ENCODE measurements at regions not wholly inside any gene's neighbourhood (a gene's known extent, or its start where the extent isn't known, plus 50 kb on each side); places are given as distances from the start of the nearest gene placed in this dataset.
"Not testable (repeated sequence)": the region's sequence is repeated elsewhere in the genome, so short reads cannot be mapped to it uniquely, and the experiment has no call there.

DNA sequence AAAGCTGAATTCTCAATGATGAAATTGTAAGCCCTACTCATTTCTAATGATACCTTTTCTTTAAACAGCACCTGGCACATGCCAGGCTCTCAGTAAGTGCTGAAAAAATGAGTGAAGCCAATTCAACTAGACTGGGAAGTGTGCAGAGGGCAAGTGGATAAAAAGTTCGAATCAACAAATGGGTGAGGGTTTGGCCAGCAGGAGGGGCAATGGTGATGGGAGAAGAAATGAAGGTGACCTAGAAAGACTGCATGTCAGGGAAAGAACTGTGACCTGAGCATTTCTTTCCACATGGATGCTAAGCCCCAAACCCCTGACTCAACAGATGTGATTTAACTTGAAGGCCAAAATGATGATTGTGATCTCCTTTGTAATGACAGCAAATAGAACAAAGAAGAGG lies 54.6 kb downstream of the DKK1 start:
- H3K9me3 Mint-ChIP-seq = peaks cover 7% of the 10 kb centered on the region

DNA sequence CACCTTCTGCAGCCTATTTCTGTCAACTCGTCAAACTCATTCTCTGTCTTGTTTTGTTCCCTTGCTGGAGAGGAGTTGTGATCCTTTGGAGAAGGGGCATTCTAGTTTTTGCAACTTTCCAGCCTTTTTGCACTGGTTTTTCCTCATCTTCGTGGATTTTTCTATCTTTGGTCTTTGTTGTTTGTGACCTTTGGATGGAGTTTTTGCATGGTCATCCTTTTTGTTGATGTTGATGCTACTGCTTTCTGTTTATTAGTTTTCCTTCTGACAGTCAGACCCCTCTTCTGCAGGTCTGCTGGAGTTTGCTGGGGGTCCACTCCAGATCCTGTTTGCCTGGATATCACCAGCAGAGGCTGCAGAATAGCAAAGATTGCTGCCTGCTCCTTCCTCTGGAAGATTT lies 60.1 kb downstream of the DKK1 start:
- H3K27me3 Mint-ChIP-seq; CTCF ChIA-PET; H3K4me3 Mint-ChIP-seq; H3K4me1 Mint-ChIP-seq (ENCODE audit: low read depth); H3K36me3 Mint-ChIP-seq; H3K9me3 Mint-ChIP-seq; H3K27ac Mint-ChIP-seq; POLR2A ChIA-PET; DNase-seq; intact Hi-C loops (cut with micrococcal nuclease): not testable (repeated sequence)

More for the DNA sequence above, 54.6 kb downstream of the DKK1 start:
- DNase-seq = no peak
- intact Hi-C loops (cut with micrococcal nuclease) = no loop called here
- H3K27ac Mint-ChIP-seq = no peak overlapping the region
- ChIA-PET CTCF (no interaction called here), POLR2A (no interaction called here)
- H3K27me3 Mint-ChIP-seq = no peaks in the 10 kb centered on the region
- no peaks in the 10 kb centered on the region for H3K36me3 Mint-ChIP-seq
- H3K4me3 Mint-ChIP-seq = no peak overlapping the region
- no peaks in the 10 kb centered on the region for H3K4me1 Mint-ChIP-seq (ENCODE audit: low read depth)

- intact Hi-C loops (cut with micrococcal nuclease) = no loop called here
- Mint-ChIP-seq H3K27ac (no peak overlapping the region), H3K27me3 (no peaks in the 10 kb centered on the region), H3K4me1 (ENCODE audit: low read depth) (no peaks in the 10 kb centered on the region), H3K9me3 (peaks cover 7% of the 10 kb centered on the region), H3K36me3 (peaks cover 2% of the 10 kb centered on the region), H3K4me3 (no peak overlapping the region)
- ChIA-PET CTCF (no interaction called here), POLR2A (no interaction called here)
- DNase-seq = no peak
These were observed 62.7 kb downstream of the DKK1 start for GRCh38 chr10:52376694-52377354.

DNA sequence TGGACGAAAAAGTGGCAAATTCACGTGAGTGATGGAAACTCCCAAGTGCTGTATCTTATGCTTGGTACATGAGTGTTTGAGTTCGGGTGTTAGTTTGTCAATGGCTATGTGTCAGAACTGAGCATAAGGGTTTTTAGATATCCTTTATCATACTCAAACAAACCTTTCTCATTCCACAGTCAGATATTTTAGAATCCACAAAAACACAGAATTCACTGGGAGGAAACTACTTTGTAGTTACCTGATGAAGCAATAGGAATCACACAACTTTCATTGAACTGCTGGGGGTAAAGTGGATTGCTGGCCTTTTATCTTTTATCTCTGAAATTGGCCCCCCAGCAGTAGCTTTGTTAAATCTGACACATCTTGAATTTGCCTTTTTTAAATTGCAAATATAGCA lies 64.0 kb downstream of the DKK1 start:
- Mint-ChIP-seq H3K4me1 (ENCODE audit: low read depth) (no peaks in the 10 kb centered on the region), H3K9me3 (peaks cover 7% of the 10 kb centered on the region), H3K27ac (no peak overlapping the region), H3K36me3 (peaks cover 2% of the 10 kb centered on the region), H3K4me3 (no peak overlapping the region), H3K27me3 (no peaks in the 10 kb centered on the region)
- DNase-seq = no peak
- ChIA-PET POLR2A (no interaction called here), CTCF (no interaction called here)
- intact Hi-C loops (cut with micrococcal nuclease) = no loop called here

DNA sequence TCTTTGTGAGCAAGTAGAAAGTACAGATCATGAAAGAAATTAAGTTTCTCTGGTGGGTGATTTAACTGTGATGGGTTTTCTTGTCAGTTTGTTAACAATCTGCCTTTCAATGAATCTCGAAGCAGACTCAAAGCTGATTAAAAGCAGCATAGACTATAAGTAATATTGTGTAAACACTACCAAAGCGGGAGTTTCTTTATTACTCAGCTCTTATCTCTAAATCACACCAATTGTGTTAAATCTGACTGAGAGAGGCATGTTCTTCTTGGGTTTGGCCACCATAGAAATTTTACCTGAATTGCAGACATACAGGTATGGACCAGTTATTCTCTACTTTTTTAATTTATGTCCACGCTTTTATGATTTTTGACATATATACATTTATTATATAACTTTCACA lies 65.2 kb downstream of the DKK1 start:
- POLR2A ChIA-PET = no interaction called here
- Mint-ChIP-seq H3K4me3 (no peak overlapping the region), H3K4me1 (ENCODE audit: low read depth) (no peaks in the 10 kb centered on the region)

GRCh38 chr10:52383088-52383487 lies 69.0 kb downstream of the DKK1 start:
- no peaks in the 10 kb centered on the region for H3K4me1 Mint-ChIP-seq (ENCODE audit: low read depth)
- no peak overlapping the region for H3K27ac Mint-ChIP-seq
- no peak overlapping the region for H3K4me3 Mint-ChIP-seq
- no peaks in the 10 kb centered on the region for H3K36me3 Mint-ChIP-seq
- no peaks in the 10 kb centered on the region for H3K9me3 Mint-ChIP-seq
- no peaks in the 10 kb centered on the region for H3K27me3 Mint-ChIP-seq
- intact Hi-C loops (cut with micrococcal nuclease) = no loop called here
- ChIA-PET POLR2A (no interaction called here), CTCF (no interaction called here)
- DNase-seq = no peak

More for the DNA sequence above, 65.2 kb downstream of the DKK1 start:
- peaks cover 3% of the 10 kb centered on the region for H3K9me3 Mint-ChIP-seq
- no peak overlapping the region for H3K27ac Mint-ChIP-seq
- CTCF ChIA-PET = no interaction called here
- H3K27me3 Mint-ChIP-seq = no peaks in the 10 kb centered on the region
- intact Hi-C loops (cut with micrococcal nuclease) = no loop called here
- H3K36me3 Mint-ChIP-seq = peaks cover 2% of the 10 kb centered on the region
- no peak for DNase-seq

- CTCF ChIA-PET = no interaction called here
- POLR2A ChIA-PET = no interaction called here
These were observed 73.7 kb downstream of the DKK1 start for GRCh38 chr10:52387744-52388143.

GRCh38 chr10:52390388-52390787 lies 76.3 kb downstream of the DKK1 start:
- Mint-ChIP-seq H3K27me3 (no peaks in the 10 kb centered on the region), H3K27ac (no peak overlapping the region), H3K9me3 (no peaks in the 10 kb centered on the region), H3K36me3 (no peaks in the 10 kb centered on the region), H3K4me3 (no peak overlapping the region), H3K4me1 (ENCODE audit: low read depth) (no peaks in the 10 kb centered on the region)
- intact Hi-C loops (cut with micrococcal nuclease) = no loop called here
- ChIA-PET CTCF (no interaction called here), POLR2A (no interaction called here)
- DNase-seq = no peak

More at GRCh38 chr10:52387744-52388143, 73.7 kb downstream of the DKK1 start:
- no peaks in the 10 kb centered on the region for H3K36me3 Mint-ChIP-seq
- H3K27ac Mint-ChIP-seq = no peak overlapping the region
- intact Hi-C loops (cut with micrococcal nuclease) = no loop called here
- no peak overlapping the region for H3K4me3 Mint-ChIP-seq
- no peak for DNase-seq
- H3K9me3 Mint-ChIP-seq = no peaks in the 10 kb centered on the region
- H3K4me1 Mint-ChIP-seq (ENCODE audit: low read depth) = no peaks in the 10 kb centered on the region
- no peaks in the 10 kb centered on the region for H3K27me3 Mint-ChIP-seq

DNA sequence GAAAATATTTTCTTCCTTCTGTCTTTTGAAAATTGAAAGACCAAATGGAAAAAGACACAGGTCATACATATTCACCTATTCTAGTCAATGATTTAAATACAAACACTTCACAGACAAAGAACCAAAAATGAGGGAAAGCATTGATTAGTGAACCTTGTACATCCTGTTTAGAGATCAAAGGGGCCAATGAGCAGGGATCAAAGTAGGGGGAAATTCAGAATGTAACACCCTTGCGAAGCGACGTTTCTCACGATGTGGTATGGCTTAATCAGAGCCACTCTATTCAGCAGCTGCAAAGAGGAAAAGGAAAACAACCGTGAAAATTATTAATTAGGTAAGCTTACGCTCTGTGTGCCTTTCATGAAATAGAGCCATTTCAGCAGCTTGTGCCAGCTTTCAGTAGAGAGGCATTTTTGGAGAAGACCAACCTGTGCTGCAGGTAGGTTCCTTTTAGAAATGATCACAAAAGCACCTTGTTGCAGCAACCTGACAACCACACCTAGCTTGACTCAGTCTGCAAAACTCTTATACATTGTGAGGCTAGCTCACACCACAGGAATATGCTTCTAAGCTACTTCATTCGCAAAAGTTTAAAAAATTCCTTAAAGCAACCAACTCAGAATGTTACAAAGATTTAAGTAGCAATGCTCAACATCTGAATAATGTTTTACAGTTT lies 78.0 kb downstream of the DKK1 start:
- Mint-ChIP-seq H3K27me3 (no peaks in the 10 kb centered on the region), H3K27ac (no peak overlapping the region), H3K36me3 (no peaks in the 10 kb centered on the region), H3K4me1 (ENCODE audit: low read depth) (no peaks in the 10 kb centered on the region), H3K4me3 (no peak overlapping the region), H3K9me3 (no peaks in the 10 kb centered on the region)
- no peak for DNase-seq
- intact Hi-C loops (cut with micrococcal nuclease) = no loop called here
- ChIA-PET CTCF (no interaction called here), POLR2A (no interaction called here)

DNA sequence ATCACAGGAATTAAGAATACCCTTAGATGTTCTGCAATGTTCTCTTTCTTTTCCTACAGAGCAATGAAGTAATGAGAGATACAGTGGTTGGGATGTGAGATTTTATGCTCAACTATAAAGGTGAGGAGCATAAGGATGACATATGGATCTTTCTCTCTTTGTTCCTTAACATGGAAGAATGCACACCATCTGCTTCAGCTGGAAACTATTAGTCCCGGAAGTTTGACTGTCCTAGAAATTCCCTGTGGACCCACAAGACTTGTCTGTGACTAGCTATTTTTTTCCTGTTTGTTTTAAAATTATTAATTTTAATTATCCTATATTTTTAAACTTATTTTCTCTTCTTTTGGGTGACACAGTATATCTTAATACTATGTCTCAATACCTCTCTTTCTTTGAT lies 80.2 kb downstream of the DKK1 start:
- no peaks in the 10 kb centered on the region for H3K36me3 Mint-ChIP-seq
- no peak for DNase-seq
- ChIA-PET CTCF (no interaction called here), POLR2A (no interaction called here)
- no peaks in the 10 kb centered on the region for H3K4me1 Mint-ChIP-seq (ENCODE audit: low read depth)
- H3K27me3 Mint-ChIP-seq = no peaks in the 10 kb centered on the region
- no peak overlapping the region for H3K27ac Mint-ChIP-seq
- H3K4me3 Mint-ChIP-seq = no peak overlapping the region
- intact Hi-C loops (cut with micrococcal nuclease) = no loop called here
- no peaks in the 10 kb centered on the region for H3K9me3 Mint-ChIP-seq

GRCh38 chr10:52400562-52400961 lies 86.5 kb downstream of the DKK1 start:
- peaks cover 13% of the 10 kb centered on the region for H3K9me3 Mint-ChIP-seq
- H3K36me3 Mint-ChIP-seq = no peaks in the 10 kb centered on the region
- H3K4me1 Mint-ChIP-seq (ENCODE audit: low read depth) = no peaks in the 10 kb centered on the region
- POLR2A ChIA-PET = no interaction called here
- no peak for DNase-seq
- H3K4me3 Mint-ChIP-seq = no peak overlapping the region
- intact Hi-C loops (cut with micrococcal nuclease) = no loop called here
- H3K27ac Mint-ChIP-seq = no peak overlapping the region
- CTCF ChIA-PET = no interaction called here
- H3K27me3 Mint-ChIP-seq = no peaks in the 10 kb centered on the region

GRCh38 chr10:52403801-52404200 lies 89.7 kb downstream of the DKK1 start:
- peaks cover 27% of the 10 kb centered on the region for H3K9me3 Mint-ChIP-seq
- H3K27ac Mint-ChIP-seq; H3K36me3 Mint-ChIP-seq; DNase-seq; H3K4me3 Mint-ChIP-seq; H3K27me3 Mint-ChIP-seq; intact Hi-C loops (cut with micrococcal nuclease); H3K4me1 Mint-ChIP-seq (ENCODE audit: low read depth); CTCF ChIA-PET; POLR2A ChIA-PET: not testable (repeated sequence)

DNA sequence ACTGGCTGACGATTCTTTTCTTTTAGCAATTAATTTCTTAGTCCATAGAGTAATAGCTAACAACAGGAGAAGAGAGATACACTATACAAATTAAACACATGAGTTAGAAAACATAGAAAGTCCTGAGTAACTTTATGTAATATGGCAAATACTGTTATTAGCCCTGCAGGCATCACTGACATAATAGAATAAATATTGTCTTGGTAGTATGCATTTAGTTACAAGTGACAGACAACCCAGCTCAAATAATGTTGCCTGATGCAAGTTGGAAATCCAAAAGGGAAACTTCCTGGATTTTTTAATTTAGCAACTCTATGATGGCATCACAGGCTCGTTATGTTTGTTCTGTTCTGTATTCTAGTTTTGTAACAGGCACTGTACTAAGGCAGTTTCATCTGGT lies 95.1 kb downstream of the DKK1 start:
- no peak overlapping the region for H3K27ac Mint-ChIP-seq
- intact Hi-C loops (cut with micrococcal nuclease) = no loop called here
- ChIA-PET CTCF (no interaction called here), POLR2A (no interaction called here)
- peaks cover 17% of the 10 kb centered on the region for H3K9me3 Mint-ChIP-seq
- no peak for DNase-seq
- H3K27me3 Mint-ChIP-seq = no peaks in the 10 kb centered on the region
- no peaks in the 10 kb centered on the region for H3K4me1 Mint-ChIP-seq (ENCODE audit: low read depth)
- no peak overlapping the region for H3K4me3 Mint-ChIP-seq
- H3K36me3 Mint-ChIP-seq = no peaks in the 10 kb centered on the region

Measured in activated CD4-positive, alpha-beta memory T cell treated with anti-CD3 and anti-CD28 coated beads for 36 hours (primary cell).